ENCODE measurements at regions not wholly inside any gene's neighbourhood (a gene's known extent, or its start where the extent isn't known, plus 50 kb on each side); places are given as distances from the start of the nearest gene placed in this dataset.
"Not testable (repeated sequence)": the region's sequence is repeated elsewhere in the genome, so short reads cannot be mapped to it uniquely, and the experiment has no call there.

DNA sequence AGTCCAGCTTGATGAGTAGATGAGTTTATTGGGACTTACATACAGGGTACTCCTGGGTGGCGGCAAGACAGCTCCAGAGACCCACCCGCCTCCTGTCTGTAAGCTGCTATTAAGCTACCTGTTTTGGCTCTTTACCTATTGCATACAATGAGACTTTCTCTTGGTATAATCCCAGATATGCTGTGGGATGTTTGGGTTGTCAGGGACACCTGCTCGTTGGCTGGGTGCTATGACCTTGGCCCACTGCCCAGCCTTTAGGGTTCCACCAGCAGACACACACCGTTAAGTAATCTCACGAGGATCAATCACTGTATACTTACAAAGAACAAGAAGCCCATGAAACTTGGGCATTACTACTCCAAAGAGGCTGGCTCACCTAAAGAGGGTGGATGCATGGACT is 116.4 kb downstream of the NPIPB5 start:
- DNase-seq = no peak

DNA sequence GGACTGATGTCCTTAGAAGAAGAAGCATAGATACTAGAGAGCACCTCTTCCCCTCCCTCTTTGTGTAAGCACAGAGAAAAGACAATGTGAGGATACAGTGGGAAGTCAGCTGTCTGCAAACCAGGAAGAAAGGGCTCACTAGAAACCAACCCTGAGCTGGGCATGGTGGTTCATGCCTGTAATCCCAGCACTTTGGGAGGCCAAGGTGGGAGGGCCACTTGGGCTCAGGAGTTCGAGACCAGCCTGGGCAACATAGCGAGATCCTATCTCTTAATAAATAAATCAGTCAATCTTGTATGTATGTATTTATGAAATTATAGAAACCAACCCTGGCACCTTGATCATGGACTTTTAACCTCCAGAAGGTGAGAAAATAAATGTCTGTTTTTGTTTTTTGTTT is 118.3 kb downstream of the NPIPB5 start:
- no peak for DNase-seq

DNA sequence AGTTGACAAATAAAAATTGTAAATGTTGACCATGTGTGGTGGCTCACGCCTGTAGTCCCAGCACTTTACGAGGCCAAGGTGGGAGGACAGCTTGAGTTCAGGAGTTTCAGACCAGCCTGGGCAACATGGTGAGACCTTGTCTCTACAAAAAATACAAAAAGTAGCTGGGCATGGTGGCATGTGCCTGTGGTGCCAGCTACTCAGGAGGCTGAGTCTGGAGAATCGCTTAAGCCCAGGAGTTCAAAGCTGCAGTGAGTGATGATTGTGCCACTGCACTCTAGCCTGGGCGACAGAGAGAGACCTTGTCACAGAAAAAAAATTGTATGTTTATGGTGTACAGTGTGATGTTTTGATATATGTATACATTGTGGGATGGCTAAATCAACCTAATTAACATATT is 119.6 kb downstream of the NPIPB5 start:
- DNase-seq = no peak

DNA sequence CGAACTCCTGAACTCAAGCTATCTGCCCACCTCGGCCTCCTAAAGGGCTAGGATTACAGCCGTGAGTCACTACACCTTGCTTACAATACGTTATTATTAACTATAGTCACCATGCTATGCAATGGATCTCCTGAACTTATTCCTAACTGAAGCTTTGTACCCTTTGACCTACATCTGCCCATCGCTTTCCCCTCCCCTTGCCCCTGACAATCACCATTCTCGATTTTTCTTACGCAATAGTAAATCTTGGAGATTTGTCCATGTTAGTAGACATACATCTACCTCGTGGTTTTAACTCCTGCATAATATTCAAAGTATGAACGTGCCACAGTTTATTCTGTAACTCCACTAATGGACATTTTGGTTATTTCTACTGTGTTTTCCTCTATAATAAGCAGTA is 120.6 kb downstream of the NPIPB5 start:
- DNase-seq = no peak

DNA sequence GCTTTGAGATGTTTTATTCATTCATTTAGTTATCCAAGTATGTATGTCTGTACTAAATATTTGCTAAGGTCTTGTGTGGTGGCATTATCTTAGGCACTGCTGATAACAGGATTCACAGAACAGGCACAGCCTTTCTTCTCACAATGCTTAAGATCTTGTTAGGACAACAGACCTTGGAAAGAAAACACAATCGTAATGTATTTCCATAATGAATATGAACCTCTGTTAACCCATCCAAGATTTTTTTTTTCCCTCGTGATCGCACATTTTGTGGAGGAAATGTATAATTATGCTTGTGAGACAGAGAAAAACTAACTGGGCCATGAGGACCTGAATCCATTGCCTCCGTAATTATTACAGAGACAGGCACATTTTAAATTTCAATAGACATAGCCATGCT is 121.9 kb downstream of the NPIPB5 start:
- no peak for DNase-seq

DNA sequence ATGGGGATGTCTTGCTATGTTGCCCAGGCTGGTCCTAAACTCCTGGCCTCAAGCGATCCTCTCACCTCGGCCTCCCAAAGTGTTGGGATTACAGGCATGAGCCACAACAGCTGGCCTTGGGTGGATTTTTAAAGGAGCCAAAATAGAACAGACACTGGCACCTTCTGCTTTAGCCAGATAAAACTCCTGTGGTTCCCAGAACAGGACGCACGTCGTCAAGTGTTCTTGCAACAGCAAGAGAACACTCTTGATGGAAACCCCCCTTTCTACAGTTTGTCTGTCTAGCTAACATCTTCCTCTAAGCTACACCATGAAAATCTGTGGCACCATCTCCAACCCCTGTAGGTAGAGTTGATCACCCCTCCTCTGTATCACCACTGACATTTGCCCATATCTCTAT is 122.6 kb downstream of the NPIPB5 start:
- DNase-seq = no peak

DNA sequence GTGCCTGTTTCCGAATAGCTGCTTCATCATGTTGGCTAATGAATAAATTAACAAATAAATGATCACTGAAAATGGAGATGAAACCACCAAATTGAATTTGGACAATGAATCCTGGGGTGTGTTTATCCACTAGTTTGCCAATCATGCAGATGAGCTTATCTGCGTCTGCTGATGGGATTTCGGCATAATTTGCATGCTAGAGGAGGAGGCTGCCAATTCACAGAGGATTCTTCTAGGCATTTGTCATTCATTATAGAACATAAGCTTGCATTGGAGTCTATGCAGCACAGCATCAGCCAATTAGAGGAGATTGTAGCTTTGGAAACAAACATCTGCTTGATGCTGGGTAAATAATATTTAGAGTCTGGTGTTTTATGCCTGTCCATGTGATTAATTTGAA is 123.1 kb downstream of the NPIPB5 start:
- no peak for DNase-seq

DNA sequence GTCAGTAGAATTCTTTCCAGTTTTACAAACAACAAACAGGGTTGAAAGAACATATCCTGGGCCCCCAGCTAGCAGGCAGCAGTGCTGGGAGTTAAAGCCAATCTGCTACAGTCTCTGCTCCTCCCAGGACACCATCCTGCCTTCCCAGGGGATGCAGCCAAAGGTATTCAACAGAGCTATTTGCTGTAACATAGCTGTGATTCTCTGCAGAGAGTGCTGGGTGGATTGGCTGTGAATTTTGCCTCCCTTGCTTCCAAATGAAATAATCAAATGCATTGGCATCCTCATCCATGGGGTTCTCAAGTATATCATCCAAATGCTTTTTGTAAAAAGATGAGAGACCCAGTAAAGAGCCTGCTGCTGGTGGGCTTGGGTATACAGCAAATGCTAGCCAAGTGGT is 124.3 kb downstream of the NPIPB5 start:
- DNase-seq = peak in 1 of 2 donors; percentile 11

DNA sequence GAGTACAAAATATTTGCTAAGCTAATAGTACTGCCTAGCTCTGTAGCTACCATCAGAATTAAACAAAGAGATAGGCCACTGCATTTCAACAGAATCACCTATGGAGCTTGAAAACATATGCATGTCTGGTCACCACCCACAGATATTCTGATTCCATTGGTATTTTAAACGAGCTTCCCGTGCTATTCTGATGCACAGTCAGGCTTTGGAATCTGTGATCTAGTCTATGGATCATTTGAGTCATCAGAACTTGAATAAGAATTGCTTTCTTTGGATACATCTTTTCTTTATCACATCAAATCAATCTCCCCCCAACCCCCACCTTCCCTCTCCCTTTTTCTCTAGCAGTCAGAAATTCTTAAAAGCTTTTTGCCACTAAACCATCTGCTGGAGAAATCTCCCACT is 124.7 kb downstream of the NPIPB5 start:
- peak in 1 of 2 donors; percentile 67 for DNase-seq

DNA sequence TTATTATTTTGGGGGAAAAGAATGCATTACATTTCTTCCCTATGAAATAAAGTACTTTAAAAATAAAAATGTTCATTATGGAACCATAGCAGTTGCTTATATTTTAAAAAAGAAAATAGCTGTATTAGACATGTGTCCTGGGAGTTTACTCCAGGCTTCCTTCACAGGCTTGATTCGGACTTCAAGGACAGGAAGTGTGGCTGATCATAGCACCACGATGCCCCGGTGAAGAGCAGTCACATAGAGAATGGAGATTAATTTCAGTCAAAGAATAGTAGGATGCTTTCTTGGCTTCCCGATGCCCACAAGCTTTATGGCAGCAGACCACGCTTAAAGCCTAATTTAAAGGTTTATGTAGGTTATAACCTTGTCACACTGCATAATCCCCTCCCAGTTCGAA is 125.1 kb downstream of the NPIPB5 start:
- no peak for DNase-seq

DNA sequence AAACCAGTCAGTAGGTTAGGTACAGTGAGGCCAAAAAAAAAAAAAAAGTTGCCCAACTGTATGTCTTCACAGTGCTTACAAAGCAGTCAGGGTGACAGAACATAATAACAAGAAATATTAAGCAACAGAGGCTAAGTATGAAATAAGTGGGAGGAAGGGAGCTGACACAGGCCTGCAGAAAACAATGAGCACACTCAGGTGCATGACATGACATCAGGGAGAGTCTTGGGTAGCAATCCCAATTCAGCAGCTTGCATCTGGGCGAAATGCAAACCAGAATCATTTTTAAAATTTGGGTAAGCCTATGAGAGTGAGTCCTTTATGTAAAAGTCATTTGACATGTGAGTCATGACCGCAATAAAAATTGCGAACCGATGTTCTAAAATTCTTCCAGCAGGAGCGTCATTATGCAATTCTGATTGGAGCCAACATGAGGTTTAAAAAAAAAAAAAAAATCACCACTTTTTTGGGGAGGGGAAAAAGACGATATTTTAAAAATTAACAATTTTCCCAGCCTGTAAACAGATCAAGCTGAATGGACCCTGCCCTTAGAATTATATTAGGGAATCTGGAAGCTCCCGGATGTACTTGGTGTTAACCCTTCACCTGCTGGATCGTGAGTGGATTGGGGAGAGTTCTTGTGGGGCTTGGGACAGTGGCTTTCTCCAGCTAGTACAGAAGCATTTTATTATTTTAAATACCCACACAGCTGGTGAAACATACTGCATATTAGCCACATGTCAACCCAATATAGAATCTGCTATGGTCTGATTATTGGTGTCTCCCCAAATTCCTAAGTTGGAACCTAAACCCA is 127.9 kb downstream of the NPIPB5 start:
- DNase-seq = no peak

DNA sequence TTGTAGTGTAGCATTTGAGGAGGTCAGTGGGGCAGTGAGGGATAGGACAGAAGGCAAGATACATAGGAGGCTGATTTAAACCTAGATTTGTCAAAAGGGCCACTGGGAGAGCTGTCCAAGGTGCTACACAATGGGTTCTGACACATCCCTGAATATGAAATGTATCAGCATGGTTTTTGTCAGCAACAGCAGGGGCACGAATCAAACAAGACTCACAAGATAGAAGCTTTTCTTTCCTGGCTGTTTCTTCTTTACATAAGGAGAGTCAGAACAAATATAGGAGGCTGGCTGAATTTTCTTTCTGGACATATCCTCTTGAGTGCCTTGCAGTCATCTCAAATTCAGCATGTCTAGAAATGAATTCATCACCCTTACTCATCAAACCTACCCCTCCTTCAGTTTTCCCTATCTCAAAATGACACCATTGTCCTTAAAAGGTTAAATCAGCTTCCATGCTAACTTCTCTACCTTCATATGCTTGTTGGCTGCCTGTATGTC is 130.5 kb downstream of the NPIPB5 start:
- no peak for DNase-seq

DNA sequence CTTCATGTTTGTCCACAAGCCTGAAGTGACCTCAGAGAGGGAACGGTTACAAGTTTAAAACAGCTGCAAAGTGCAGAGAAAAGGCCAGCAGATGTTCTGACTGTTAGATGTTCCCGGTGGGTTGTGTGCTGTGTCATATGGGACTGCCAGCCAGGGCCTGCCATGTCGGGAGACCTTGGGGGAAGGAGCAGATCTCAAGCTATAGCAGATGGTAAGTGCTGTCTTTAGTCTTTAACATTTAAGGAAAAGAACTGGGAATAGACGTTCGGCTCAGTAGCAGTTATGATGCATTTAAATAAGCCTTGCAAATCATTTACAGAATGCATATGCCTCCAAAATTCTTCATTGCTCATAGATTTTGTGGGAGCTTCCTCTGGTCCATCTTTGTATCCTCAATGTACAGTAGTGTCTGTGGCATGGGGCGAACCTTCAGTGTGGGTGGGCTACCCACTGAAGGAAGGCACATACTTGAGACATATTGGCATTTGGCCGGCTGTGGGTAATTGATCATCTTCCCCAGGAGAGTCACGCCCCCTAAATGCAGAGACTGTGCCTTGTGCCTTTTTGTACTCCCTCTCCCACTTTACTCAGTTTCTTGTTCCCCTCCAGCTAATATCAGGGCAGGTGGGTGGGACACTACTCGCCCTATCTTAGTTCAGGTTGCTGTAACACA is 131.9 kb downstream of the NPIPB5 start:
- no peak for DNase-seq

DNA sequence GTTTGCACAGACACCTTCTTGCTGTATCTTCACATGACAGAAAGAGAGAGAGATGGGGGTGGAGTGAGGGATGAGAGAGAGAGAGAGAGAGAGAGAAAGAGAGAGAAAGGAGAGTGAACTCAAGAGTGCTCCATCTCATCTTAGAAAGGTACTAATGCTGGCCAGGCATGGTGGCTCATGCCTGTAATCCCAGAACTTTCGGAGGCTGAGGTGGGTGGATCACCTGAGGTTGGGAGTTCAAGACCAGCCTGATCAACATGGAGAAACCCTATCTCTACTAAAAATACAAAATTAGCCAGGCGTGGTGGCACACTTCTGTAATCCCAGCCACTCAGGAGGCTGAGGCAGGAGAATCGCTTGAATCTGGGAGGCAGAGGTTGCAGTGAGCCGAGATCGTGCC is 132.5 kb downstream of the NPIPB5 start:
- DNase-seq = not testable (repeated sequence)

DNA sequence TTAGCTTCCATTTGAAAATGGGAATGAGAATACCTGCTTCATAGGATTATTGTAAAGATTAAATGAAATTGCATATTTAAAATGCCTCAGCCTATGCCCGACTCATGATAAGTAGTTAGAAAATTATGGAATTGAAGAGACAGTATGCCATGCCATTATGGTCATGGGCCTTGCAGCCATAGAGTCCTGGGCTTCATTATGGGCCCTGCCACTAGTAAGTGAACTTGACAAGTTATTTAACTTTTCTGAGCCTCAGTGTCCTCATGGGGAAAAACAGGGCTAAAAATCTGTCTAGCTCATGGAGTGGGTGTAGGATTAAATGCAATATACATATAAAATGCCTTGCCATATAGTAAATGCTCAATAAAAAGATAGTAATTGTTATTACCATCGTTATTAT is 133.2 kb downstream of the NPIPB5 start:
- no peak for DNase-seq

DNA sequence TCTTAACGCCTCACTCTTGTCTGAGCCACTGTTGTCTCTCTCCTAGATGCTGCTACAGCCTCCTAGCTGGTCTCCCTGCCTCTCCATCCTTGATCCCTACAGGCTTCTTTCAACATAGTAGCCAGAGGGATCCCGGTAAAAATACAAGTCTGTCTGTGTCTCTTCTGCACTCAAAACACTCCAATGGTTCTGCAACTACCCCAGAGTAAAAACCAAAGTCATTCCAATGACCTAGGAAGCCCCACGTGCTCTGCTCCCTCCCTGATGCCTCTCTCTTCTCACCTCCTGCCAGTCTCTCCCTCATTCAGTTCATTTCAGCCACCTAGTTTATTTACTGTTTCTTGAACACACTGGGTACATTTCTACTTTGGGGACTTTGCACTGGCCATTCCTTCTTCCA is 135.2 kb downstream of the NPIPB5 start:
- DNase-seq = no peak

DNA sequence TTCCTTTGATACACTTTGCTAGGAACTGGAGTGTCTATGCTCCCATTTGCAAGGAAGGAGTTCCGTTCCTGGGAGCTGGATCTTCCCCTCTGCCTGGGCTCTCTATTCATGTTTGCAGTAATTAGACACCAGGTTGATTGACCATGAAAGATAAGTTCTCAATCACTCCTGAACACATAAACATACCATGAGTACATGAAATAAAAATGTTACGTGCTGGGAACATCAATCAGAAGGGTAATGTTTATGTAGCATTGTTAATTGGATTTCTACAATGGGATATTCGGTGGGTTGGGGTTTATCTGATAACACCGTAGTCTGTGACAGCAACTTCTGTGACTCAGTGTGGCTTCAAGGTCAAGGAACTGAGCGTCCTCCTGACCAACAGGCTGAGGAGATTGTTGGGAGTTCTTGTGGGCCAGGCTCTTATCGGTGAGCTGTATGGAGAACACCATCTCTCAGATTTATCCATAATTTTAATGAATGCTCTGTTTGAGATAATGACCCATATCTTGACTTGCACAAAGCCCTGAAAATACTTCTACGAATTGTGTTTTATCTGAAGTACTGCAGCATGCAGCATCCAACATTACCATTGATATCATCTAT is 136.4 kb downstream of the NPIPB5 start:
- DNase-seq = no peak

DNA sequence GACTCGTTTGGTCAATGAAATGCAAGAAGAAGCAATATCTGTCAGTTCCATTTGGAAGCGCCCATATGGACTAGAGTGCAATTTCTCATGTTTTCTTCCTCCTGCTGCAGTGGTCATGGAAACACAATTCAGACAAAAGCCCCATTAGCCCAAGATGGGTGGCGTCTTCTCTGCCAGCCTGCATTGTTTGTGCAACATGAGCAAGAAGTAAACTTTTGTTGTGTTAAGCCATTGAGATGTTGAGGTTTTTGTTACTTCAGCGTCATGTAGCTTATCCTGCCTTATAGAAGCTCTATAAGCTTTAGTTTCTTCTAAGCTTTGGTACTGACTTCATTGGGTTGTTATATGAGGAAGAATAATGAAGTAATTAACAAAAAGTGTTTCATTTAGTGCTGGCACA is 137.4 kb downstream of the NPIPB5 start:
- DNase-seq = no peak

DNA sequence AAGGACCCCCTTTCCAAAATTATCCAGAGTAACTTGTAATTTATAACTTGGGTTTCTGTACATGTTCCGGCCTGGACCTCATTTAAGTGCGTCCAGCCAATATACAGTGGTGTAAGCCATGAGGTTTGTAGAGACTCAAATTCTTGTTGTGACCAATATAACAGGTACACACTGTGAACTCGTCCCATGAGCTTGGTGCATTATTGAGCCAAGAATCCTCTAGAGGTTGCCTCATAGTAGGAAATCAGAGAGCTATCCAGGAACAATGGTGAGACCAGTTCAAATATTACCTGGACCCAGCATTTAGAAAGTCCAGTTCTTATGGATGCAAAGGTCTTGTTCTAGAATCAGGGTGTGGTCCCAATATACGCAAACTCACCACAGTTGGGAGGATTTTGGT is 138.2 kb downstream of the NPIPB5 start:
- no peak for DNase-seq

DNA sequence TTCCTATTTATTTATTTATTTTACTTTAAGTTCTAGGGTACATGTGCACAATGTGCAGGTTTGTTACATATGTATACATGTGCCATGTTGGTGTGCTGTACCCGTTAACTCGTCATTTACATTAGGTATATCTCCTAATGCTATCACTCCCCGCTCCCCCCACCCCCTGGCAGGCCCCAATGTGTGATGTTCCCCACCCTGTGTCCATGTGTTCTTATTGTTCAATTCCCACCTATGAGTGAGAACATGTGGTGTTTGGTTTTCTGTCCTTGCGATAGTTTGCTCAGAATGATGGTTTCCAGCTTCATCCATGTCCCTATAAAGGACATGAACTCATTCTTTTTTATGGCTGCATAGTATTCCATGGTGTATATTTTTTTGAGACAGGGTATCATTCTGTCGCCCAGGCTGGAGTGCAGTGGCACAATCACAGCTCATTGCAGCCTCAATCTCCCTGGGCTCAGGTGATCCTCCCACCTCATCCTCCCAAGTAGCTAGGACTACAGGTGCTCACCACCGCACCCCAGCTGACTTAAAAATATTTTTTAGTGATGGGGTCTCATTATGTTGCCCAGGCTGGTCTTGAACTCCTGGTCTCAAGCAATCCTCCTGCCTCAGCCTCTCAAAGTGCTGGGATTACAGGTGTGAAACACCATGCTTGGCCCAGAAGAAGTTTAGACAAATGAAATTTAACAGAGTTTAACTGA is 140.6 kb downstream of the NPIPB5 start:
- DNase-seq = not testable (repeated sequence)

DNA sequence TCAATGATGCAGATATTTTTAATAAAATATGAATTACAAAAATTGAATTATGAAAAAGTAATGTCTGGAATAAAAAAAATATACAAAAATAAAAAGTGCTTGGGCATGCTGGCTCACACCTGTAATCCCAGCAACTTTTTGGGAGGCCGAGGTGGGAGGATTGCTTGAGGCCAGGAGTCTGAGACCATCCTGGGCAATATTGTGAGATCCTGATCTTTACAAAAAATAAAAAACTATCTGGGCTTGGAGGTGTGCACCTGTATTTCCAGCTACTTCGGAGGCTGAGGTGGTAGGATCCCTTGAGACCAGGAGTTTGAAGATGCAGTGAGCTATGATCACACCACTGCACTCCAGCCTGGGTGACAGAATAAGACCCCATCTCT is 141.8 kb downstream of the NPIPB5 start:
- no peak for DNase-seq

DNA sequence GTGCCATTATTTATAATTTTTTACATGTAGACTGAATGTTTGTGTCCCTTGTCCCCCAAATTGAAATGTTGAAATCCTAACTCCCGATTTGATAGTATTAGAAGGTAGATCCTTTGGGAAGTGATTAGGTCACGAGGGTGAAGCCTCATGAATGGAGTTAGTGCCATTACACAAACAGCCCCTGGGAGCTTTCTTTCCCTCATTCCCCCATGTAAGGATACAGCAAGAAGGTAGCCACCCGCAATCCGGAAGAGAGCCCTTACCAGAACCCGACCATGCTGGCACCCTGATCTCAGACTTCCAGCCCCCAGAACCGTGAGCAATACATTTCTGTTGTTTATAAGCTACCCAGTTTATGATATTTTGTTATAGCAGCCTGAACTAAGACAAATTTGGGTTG is 143.2 kb downstream of the NPIPB5 start:
- DNase-seq = no peak

DNA sequence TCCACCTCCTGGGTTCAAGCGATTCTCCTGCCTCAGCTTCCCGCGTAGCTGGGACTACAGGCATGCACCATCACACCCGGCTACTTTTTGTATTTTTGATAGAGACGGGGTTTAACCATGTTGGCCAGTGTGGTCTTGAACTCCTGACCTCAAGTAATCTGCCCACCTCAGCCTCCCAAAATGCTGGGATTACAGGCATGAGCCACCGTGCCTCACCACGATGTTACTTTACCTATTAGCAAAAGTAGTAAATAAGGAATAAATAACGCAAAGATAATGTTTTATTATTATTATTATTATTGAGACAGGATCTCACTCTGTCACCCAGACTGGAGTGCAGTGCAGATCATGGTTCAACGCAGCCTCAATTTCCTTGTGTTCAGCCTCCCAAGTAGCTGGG is 145.9 kb downstream of the NPIPB5 start:
- not testable (repeated sequence) for DNase-seq
